HL-60 (cell line): ENCODE measurements at regions not wholly inside any gene's neighbourhood (a gene's known extent, or its start where the extent isn't known, plus 50 kb on each side); places are given as distances from the start of the nearest gene placed in this dataset.

Experiments used
- CTCF ChIP-seq: IDR thresholded peaks from one replicate; pipeline ENCODE4 v1.5.1; 2011; ENCODE audit warnings: low read length, control low read depth, inconsistent platforms; ENCODE audit not compliant: insufficient read depth
- POLR2AphosphoS5 ChIP-seq: IDR thresholded peaks from 2 replicates; pipeline ENCODE4 v1.6.1; 2012; ENCODE audit warnings: low read depth
- REST ChIP-seq: IDR thresholded peaks from 2 replicates; pipeline ENCODE4 v1.6.1; 2012; ENCODE audit warnings: low read depth; ENCODE audit not compliant: insufficient replicate concordance
- SPI1 ChIP-seq: IDR thresholded peaks from 2 replicates; pipeline ENCODE4 v1.6.1; 2012; ENCODE audit warnings: low read depth, mild to moderate bottlenecking, borderline replicate concordance

- TF ChIP-seq CTCF (no peak), REST (no peak), POLR2AphosphoS5 (no peak), SPI1 (no peak)
These were observed 62.1 kb upstream of the TPM4 start for GRCh38 chr19:16013851-16014840.
